ENCODE measurements at regions not wholly inside any gene's neighbourhood (a gene's known extent, or its start where the extent isn't known, plus 50 kb on each side); places are given as distances from the start of the nearest gene placed in this dataset.

GRCh38 chr1:239804266-239804665 is 287.4 kb upstream of the FMN2 start:
- no peak for DNase-seq

- no peak for DNase-seq
These were observed 286.6 kb upstream of the FMN2 start for GRCh38 chr1:239805042-239805441.

- DNase-seq = no peak
These were observed 285.6 kb upstream of the FMN2 start for GRCh38 chr1:239805851-239806772.

GRCh38 chr1:239806897-239807296 is 284.8 kb upstream of the FMN2 start:
- DNase-seq = no peak

- no peak for DNase-seq
These were observed 284.3 kb upstream of the FMN2 start for GRCh38 chr1:239807361-239807760.

GRCh38 chr1:239810061-239810481 is 281.6 kb upstream of the FMN2 start:
- DNase-seq = peak; percentile 92

- DNase-seq = peak; percentile 94
These were observed 280.3 kb upstream of the FMN2 start for GRCh38 chr1:239811211-239811885.

GRCh38 chr1:239812580-239812979 is 279.1 kb upstream of the FMN2 start:
- DNase-seq = no peak

- DNase-seq = peak; percentile 94
These were observed 277.3 kb upstream of the FMN2 start for GRCh38 chr1:239814306-239814881.

- no peak for DNase-seq
These were observed 276.6 kb upstream of the FMN2 start for GRCh38 chr1:239815074-239815473.

GRCh38 chr1:239816081-239816782 is 275.5 kb upstream of the FMN2 start:
- DNase-seq = peak; percentile 93

- no peak for DNase-seq
These were observed 274.4 kb upstream of the FMN2 start for GRCh38 chr1:239817276-239817675.

- no peak for DNase-seq
These were observed 273.9 kb upstream of the FMN2 start for GRCh38 chr1:239817801-239818200.

GRCh38 chr1:239819096-239819495 is 272.6 kb upstream of the FMN2 start:
- DNase-seq = no peak

- DNase-seq = peak; percentile 60
These were observed 271.9 kb upstream of the FMN2 start for GRCh38 chr1:239819756-239820250.

- DNase-seq = no peak
These were observed 267.8 kb upstream of the FMN2 start for GRCh38 chr1:239823852-239824251.

GRCh38 chr1:239826211-239826610 is 265.5 kb upstream of the FMN2 start:
- no peak for DNase-seq

GRCh38 chr1:239826736-239827135 is 264.9 kb upstream of the FMN2 start:
- DNase-seq = no peak

- DNase-seq = no peak
These were observed 262.1 kb upstream of the FMN2 start for GRCh38 chr1:239829535-239829934.

GRCh38 chr1:239831577-239832355 is 259.9 kb upstream of the FMN2 start:
- no peak for DNase-seq

- DNase-seq = no peak
These were observed 258.0 kb upstream of the FMN2 start for GRCh38 chr1:239833723-239834122.

GRCh38 chr1:239835946-239836440 is 255.7 kb upstream of the FMN2 start:
- no peak for DNase-seq
